Peyer's patch (tissue), 4 donors: ENCODE measurements at regions not wholly inside any gene's neighbourhood (a gene's known extent, or its start where the extent isn't known, plus 50 kb on each side); places are given as distances from the start of the nearest gene placed in this dataset.

Source experiments
- CTCF ChIP-seq, 6 experiments: fragments of 450-650 bp in 4 of 6; fragments of 200-600 bp in 2 of 6; sonication (generic) in 1 of 6; IDR thresholded peaks; one replicate each; pipeline ENCODE4 v1.5.1; 2017 to 2019; ENCODE audit warnings: antibody characterized with exemption in 6 of 6, mild to moderate bottlenecking in 3 of 6, moderate library complexity in 1 of 6
- POLR2A ChIP-seq, 2 donors: fragments of 450-650 bp; IDR thresholded peaks; one replicate each; pipeline ENCODE4 v1.5.1; 2017; ENCODE audit warnings: antibody characterized with exemption in 2 of 2, mild to moderate bottlenecking in 2 of 2, moderate library complexity in 2 of 2

- TF ChIP-seq CTCF (IDR thresholded peaks at IDR 0.05) (no peak), POLR2A (IDR thresholded peaks at IDR 0.05) (no peak)
Observed at GRCh38 chr6:137708481-137708880, 158.6 kb upstream of the TNFAIP3 start.
